Tibial nerve (tissue), 4 donors: ENCODE measurements at regions not wholly inside any gene's neighbourhood (a gene's known extent, or its start where the extent isn't known, plus 50 kb on each side); places are given as distances from the start of the nearest gene placed in this dataset.

ENCODE experiments used
- CTCF ChIP-seq, 5 experiments: fragments of 200-600 bp in 3 of 5; fragments of 450-650 bp in 2 of 5; sonication (generic) in 3 of 5; IDR thresholded peaks; one replicate each; pipeline ENCODE4 v1.5.1; 2016 to 2019; ENCODE audit warnings: antibody characterized with exemption in 5 of 5, mild to moderate bottlenecking in 3 of 5, moderate library complexity in 2 of 5
- EP300 ChIP-seq, 2 donors: sonication (generic); formaldehyde crosslinking; IDR thresholded peaks; one replicate each; pipeline ENCODE4 v1.6.1; 2017; ENCODE audit warnings: antibody characterized with exemption in 2 of 2, mild to moderate bottlenecking in 1 of 2
- POLR2A ChIP-seq, 2 donors: fragments of 450-650 bp; IDR thresholded peaks; one replicate each; pipeline ENCODE4 v1.6.1; 2017; ENCODE audit warnings: antibody characterized with exemption in 2 of 2, mild to moderate bottlenecking in 2 of 2, moderate library complexity in 2 of 2

- TF ChIP-seq CTCF (IDR thresholded peaks at IDR 0.05), result no peak
- no peak for TF ChIP-seq POLR2A (IDR thresholded peaks at IDR 0.05)
- no peak for TF ChIP-seq EP300 (IDR thresholded peaks at IDR 0.05)
These were observed 110.0 kb downstream of the PDGFA start for GRCh38 chr7:409339-410281.
